GM12878 (cell line): ENCODE measurements at regions not wholly inside any gene's neighbourhood (a gene's known extent, or its start where the extent isn't known, plus 50 kb on each side); places are given as distances from the start of the nearest gene placed in this dataset.

Source experiments
- EZH2 ChIP-seq: IDR thresholded peaks from 2 replicates; pipeline ENCODE4 v1.6.1; 2012; ENCODE audit warnings: low read depth, mild to moderate bottlenecking, control low read depth, inconsistent platforms, low read length, borderline replicate concordance; ENCODE audit not compliant: control insufficient read depth
- TF ChIP-seq, protein P1 (sequence below): fragments of 450-650 bp; formaldehyde crosslinking; IDR thresholded peaks from 2 replicates; pipeline ENCODE4 v1.4.0; 2022; ENCODE audit warnings: mild to moderate bottlenecking, moderate library complexity

- TF ChIP-seq, protein P1, sequence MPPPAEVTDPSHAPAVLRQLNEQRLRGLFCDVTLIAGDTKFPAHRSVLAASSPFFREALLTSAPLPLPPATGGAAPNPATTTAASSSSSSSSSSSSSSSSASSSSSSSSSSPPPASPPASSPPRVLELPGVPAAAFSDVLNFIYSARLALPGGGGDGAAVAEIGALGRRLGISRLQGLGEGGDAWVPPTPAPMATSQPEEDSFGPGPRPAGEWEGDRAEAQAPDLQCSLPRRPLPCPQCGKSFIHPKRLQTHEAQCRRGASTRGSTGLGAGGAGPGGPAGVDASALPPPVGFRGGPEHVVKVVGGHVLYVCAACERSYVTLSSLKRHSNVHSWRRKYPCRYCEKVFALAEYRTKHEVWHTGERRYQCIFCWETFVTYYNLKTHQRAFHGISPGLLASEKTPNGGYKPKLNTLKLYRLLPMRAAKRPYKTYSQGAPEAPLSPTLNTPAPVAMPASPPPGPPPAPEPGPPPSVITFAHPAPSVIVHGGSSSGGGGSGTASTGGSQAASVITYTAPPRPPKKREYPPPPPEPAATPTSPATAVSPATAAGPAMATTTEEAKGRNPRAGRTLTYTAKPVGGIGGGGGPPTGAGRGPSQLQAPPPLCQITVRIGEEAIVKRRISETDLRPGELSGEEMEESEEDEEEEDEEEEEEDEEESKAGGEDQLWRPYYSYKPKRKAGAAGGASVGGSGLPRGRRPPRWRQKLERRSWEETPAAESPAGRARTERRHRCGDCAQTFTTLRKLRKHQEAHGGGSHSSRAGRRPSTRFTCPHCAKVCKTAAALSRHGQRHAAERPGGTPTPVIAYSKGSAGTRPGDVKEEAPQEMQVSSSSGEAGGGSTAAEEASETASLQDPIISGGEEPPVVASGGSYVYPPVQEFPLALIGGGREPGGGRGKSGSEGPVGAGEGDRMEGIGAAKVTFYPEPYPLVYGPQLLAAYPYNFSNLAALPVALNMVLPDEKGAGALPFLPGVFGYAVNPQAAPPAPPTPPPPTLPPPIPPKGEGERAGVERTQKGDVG (CRISPR knock-in tag), result no peak
- TF ChIP-seq EZH2, result no peak
Observed at GRCh38 chr1:238961790-238962189, 424.6 kb upstream of the CHRM3 start.
